ENCODE measurements at regions not wholly inside any gene's neighbourhood (a gene's known extent, or its start where the extent isn't known, plus 50 kb on each side); places are given as distances from the start of the nearest gene placed in this dataset.

DNA sequence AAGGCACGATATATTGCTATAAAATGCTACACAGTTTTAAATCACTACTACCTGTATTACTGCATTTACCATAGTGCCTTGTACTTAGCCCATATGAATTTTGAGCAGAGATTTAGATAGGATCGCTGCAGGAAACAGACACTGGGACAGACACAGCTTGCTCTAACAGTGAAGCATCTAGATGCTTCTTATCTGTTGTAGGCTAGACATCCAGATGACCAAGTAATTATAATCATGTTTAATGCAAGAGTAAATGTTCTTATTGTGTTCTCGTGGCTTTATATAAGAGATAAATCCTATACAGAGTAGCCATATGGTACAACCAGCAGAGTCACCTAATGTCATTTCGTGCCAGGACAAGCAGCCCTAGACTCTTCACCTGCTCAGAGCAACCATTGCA is 92.8 kb downstream of the ASCL1 start:
- TF ChIP-seq POLR2A (IDR thresholded peaks at IDR 0.05): no peak
- TF ChIP-seq, protein P1, sequence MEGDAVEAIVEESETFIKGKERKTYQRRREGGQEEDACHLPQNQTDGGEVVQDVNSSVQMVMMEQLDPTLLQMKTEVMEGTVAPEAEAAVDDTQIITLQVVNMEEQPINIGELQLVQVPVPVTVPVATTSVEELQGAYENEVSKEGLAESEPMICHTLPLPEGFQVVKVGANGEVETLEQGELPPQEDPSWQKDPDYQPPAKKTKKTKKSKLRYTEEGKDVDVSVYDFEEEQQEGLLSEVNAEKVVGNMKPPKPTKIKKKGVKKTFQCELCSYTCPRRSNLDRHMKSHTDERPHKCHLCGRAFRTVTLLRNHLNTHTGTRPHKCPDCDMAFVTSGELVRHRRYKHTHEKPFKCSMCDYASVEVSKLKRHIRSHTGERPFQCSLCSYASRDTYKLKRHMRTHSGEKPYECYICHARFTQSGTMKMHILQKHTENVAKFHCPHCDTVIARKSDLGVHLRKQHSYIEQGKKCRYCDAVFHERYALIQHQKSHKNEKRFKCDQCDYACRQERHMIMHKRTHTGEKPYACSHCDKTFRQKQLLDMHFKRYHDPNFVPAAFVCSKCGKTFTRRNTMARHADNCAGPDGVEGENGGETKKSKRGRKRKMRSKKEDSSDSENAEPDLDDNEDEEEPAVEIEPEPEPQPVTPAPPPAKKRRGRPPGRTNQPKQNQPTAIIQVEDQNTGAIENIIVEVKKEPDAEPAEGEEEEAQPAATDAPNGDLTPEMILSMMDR (IDR thresholded peaks at IDR 0.05): no peak

Data from lower leg skin (tissue), 3 donors.